ENCODE measurements at regions not wholly inside any gene's neighbourhood (a gene's known extent, or its start where the extent isn't known, plus 50 kb on each side); places are given as distances from the start of the nearest gene placed in this dataset.

DNA sequence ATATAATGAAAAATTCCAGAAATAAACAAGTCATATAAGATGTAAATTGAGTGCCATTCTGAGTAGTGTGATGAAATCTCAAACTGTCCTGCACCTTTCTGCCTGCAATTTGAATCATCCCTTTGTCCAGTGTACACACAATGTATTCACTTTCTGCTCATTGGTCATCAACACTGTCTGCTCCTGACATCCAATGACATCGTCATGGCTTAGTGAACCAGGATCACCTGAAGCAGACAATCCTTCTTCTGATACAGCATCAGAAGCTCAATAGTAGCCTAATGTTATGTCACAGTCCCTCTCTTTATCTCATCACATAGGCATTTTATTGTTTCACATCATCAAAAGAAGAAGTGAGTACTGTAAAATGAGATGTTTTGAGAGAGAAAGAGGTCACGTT, 366.3 kb downstream of the RFPL4B start:
- no peak for DNase-seq (ENCODE audit: low spot score)

- DNase-seq (ENCODE audit: low spot score), result no peak
These were observed 370.3 kb downstream of the RFPL4B start for GRCh38 chr6:112717401-112717800.

DNA sequence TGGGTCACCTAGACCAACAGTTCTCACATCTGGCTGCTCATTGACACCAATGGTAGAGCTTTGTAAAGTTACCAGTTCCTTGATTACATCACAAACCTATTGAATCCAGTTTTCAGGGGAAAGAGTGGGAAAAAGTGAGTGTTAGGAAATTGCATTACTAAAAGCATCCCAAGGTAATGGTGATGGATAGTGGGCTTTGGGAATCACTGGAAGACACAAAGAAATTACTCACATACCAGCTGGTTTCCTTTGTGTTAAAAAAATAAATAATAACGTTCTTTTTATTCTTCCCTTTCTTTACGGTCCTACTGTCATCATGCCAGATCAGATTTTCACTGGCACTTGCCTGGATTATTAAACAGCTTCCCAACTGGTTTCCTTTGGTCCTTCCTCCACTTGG, 370.7 kb downstream of the RFPL4B start:
- DNase-seq (ENCODE audit: low spot score), result no peak

DNA sequence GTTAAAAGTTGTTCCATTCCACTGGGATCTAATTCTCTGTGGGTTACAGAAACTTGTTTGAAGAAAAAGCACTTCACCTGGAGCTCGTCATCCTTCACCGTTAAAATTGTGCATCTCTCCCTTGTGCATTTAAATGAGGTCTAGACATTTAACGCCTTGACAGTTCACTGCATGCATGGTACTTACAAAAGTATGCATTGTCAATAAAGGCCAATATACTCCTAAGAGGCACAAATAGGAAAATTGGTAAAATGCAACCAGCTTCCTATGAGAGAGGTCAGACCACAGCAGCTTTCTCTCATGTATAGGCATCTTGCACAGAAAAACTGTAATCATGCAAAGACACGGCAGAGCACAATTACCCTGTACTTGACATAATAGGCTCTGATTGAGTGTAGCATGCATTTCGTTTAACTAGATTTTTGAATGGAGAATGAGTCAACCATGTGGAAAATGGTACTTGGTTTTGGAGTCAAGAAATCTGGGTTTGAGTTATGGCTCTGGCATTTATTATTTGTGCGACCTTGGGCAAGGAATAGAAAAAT, 378.5 kb downstream of the RFPL4B start:
- no peak for DNase-seq (ENCODE audit: low spot score)

DNA sequence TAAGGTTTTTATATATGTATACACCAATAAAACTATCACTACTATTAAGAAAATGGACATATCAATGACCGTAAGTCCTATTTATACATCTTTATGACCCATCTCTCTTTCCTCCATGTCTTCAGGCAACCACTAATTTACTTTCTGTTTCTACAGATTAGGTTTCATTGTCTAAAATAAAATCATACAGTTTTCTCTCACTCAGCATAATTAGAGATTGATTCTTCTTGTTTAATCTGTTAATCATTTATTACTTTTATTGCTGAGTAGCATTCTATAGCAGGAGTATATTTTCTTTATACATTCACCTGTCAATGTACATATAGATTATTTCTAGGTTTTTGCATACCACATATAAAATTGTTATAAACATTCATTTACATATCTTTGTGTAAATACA, 388.0 kb downstream of the RFPL4B start:
- no peak for DNase-seq (ENCODE audit: low spot score)

GRCh38 chr6:112739766-112740165, 392.6 kb downstream of the RFPL4B start:
- no peak for DNase-seq (ENCODE audit: low spot score)

- DNase-seq (ENCODE audit: low spot score), result no peak
These were observed 396.2 kb downstream of the RFPL4B start for GRCh38 chr6:112743323-112743722.

- no peak for DNase-seq (ENCODE audit: low spot score)
These were observed 397.7 kb downstream of the RFPL4B start for GRCh38 chr6:112744827-112745226.

DNA sequence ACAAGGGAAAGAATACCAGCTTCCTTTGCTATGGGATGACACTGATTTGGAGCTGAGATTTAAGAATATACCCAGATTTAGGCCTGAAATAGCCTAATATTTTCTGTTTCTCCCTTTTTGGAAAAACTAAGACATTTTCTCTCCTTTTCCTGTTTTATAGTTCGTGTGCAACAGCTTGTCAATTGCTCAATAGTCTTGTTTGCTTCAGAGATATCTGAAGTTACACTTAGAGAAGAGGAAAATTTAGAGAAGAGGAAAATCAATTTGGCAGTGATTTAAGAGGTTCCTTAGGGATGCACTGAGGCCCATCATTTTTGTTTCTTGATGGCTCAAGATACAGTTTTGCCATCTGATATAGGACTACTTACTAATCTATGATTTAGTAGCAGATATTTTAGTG, 398.6 kb downstream of the RFPL4B start:
- DNase-seq (ENCODE audit: low spot score), result no peak

DNA sequence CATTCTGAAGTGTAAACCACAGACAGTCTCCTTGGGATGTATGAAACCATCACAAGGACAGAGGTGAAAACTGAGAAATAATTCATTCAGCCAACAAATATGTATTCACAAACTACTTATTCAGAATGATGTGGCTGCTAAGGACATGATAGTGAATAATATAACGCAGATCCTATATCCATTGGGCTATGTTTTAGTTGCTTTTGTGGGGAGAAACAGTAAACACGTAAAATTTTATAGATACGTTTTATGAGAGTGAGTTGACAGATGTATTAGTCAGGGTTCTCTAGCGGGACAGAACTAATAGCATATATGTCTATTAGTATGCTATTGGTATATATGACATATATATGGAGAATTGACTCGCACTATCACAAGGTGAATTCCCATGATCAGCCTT, 402.5 kb downstream of the RFPL4B start:
- no peak for DNase-seq (ENCODE audit: low spot score)

- no peak for DNase-seq (ENCODE audit: low spot score)
These were observed 405.2 kb downstream of the RFPL4B start for GRCh38 chr6:112752305-112752704.

- DNase-seq (ENCODE audit: low spot score), result no peak
These were observed 405.7 kb downstream of the RFPL4B start for GRCh38 chr6:112752791-112753190.

- DNase-seq (ENCODE audit: low spot score), result no peak
These were observed 413.7 kb downstream of the RFPL4B start for GRCh38 chr6:112760831-112761230.

DNA sequence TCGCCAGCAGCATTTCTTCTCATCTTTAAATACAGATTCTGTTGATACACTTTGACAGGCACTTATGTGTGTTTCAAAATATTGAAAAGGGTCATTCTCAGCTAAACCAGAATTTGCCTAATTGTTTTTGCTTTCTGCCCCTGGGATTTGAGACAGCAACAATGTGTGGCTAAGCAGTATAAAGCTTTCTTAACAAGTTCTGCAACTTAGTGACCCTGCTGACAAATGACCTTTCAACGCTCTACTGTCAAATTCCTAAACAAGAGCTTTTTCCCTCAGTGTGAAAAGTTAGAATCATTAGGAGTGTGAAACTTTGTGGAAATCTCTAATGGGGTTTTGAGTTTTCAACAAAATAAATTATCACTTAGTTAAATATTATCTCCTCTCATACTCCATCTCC, 414.6 kb downstream of the RFPL4B start:
- DNase-seq (ENCODE audit: low spot score), result no peak

DNA sequence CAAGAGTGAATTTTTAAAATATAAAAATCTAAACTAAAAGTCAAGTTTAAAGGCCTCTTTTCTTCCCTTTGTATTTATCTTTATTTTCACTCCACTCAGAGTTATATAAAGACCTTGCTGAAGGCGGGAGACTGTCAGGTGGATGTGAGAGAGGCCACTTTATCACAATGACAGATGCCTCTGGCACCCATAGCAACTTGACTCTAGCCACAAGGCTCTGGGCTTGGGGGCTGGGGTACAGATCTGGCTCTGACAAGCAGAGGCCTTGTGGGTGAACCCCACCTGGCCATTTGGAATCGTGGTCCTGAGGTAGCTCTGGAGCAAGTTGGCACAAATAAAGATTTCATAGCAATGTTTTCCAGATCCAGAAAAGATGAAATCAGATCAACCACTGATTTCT, 417.2 kb downstream of the RFPL4B start:
- no peak for DNase-seq (ENCODE audit: low spot score)

- no peak for DNase-seq (ENCODE audit: low spot score)
These were observed 423.2 kb downstream of the RFPL4B start for GRCh38 chr6:112770308-112770707.

DNA sequence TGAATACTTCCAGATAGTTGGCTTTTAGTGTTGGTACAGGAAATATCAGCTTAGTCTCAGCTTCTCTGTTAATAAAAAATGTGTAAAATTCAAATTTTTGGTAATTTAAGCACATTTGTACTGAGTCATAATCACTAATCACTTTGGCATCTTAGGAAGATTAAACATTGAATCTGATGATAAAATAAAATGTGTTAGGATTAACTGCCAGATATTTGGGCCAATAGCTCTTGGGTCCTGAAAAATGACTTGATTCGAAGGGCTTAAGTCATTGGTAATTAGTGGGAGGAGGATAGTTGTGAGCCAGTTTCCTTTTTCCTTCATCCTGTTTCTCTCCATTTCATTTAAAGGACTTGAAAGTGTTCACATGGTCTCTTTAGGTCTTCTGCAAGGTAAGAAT, 426.1 kb downstream of the RFPL4B start:
- no peak for DNase-seq (ENCODE audit: low spot score)

DNA sequence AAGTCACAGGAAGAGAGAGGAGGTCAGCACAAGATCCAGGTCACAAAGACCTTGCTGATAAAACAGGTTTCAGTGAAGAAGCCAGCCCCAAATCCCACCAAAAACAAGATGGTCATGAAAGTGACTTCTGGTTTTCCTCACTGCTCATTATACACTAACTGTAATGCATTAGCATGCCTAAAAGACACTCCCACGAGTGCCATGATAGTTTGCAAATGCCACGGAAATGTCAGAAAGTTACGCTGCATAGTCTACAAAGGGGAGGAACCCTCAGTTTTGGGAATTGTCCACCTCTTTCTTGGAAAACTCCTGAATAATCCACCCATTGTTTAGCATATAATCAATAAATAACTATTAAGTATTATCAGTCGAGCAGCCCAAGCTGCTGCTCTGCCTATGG, 427.2 kb downstream of the RFPL4B start:
- DNase-seq (ENCODE audit: low spot score), result no peak

DNA sequence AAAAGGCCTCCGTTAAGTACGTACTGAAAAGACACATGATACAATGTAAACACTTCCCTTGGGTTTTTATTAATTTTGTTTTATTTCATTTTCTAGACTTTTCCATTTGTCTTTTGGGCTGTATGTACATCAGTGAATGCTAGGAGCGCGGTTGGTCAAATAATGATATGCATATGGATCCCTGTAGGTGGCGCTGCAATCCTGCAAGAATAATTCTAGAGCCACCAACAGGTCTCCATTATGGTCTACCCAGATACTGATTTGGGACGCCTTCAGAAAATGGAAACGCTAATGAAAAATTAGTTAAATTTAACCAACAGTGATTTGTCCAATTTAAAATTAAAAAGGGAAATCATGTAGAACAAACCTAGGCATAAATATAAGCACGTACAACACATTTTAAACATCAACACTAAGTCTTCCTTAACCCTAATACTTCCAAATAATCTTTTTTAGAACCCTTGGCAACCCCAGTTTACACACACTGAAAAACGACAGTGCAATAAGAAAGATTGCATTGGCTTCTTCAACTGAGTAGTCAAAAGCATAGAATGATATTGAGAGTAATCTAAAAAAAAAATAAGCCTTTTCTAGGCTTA, 433.5 kb downstream of the RFPL4B start:
- DNase-seq (ENCODE audit: low spot score), result no peak

- DNase-seq (ENCODE audit: low spot score), result no peak
These were observed 434.1 kb downstream of the RFPL4B start for GRCh38 chr6:112781241-112781640.

GRCh38 chr6:112785408-112785807, 438.3 kb downstream of the RFPL4B start:
- DNase-seq (ENCODE audit: low spot score), result no peak

DNA sequence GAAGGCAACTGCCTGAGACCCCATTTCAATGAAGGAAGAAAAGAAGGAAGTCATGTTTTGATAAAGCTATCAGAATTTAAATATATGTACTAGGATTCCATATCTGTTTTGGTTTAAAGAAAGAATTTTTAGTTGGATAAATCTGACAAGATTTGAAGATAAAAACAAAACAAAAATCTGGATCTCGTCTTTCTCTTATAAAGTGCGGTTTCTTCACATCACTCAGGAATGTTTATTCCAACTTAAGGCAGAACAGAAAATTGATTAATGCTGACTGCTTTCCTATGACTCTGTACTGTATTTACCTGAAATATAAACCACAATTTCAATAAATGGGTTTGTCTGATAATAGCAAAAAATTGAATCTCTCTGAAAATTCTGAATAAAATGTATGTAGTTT, 439.7 kb downstream of the RFPL4B start:
- no peak for DNase-seq (ENCODE audit: low spot score)

DNA sequence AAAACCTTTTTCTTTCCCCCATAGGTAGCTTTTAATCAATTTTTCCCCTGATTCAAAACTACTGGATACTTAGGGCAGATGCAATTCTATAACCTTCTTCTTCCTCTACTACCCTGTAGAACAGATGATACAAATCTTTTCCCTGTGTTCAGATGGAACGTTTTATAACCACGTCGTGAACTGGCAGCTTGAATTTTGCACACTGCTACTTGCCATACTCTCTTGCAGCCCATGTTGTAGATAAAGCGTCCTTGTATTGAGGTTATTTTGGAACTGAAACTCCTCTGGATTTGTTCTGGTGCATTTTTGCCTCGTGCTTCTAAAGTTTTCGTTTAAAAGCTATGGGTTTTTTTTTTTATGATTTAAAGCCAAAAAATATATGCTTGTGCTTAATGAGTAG, 440.2 kb downstream of the RFPL4B start:
- DNase-seq (ENCODE audit: low spot score), result no peak

DNA sequence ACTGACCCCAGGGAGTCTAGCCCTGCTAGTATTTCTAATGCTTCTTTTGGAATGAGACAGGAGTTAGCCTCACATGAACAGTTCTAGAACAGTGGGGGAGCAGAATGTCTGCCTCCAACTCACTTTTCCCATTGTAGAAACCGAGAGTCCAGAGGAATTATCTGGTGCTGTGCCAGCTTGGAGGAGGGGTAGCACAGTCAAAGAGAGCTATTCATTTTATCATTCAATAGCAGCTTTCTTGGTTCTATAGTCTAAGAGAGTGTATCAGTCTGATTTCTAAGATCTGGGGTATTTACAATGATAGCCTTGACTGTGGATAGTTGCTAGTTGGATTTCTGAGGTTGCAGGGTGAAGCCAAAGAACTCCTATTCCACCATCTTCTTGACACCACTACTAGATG, 448.2 kb downstream of the RFPL4B start:
- DNase-seq (ENCODE audit: low spot score), result no peak
